GM18861 (cell line): ENCODE measurements at regions not wholly inside any gene's neighbourhood (a gene's known extent, or its start where the extent isn't known, plus 50 kb on each side); places are given as distances from the start of the nearest gene placed in this dataset.

Source experiments
- ATAC-seq: cut with Tn5 transposase; IDR thresholded peaks from one replicate; pipeline ENCODE4 v1.9.1; 2021; ENCODE audit not compliant: unreplicated experiment

- ATAC-seq = no peak
Observed at GRCh38 chr16:65213866-65214595, 92.2 kb upstream of the CDH11 start.

GRCh38 chr16:65212791-65213190 is 90.9 kb upstream of the CDH11 start:
- no peak for ATAC-seq

- no peak for ATAC-seq
Observed at GRCh38 chr16:65212240-65212639, 90.4 kb upstream of the CDH11 start.

GRCh38 chr16:65202461-65202860 is 80.6 kb upstream of the CDH11 start:
- no peak for ATAC-seq

GRCh38 chr16:65201511-65201910 is 79.6 kb upstream of the CDH11 start:
- no peak for ATAC-seq

GRCh38 chr16:65200857-65201256 is 79.0 kb upstream of the CDH11 start:
- no peak for ATAC-seq

GRCh38 chr16:65200156-65200773 is 78.4 kb upstream of the CDH11 start:
- no peak for ATAC-seq

GRCh38 chr16:65196420-65197075 is 74.7 kb upstream of the CDH11 start:
- ATAC-seq = no peak

GRCh38 chr16:65195998-65196397 is 74.1 kb upstream of the CDH11 start:
- no peak for ATAC-seq

- no peak for ATAC-seq
Observed at GRCh38 chr16:65185241-65185778, 63.4 kb upstream of the CDH11 start.

GRCh38 chr16:65181071-65181561 is 59.3 kb upstream of the CDH11 start:
- ATAC-seq = no peak

GRCh38 chr16:65178151-65178550 is 56.3 kb upstream of the CDH11 start:
- no peak for ATAC-seq

GRCh38 chr16:65176603-65177002 is 54.7 kb upstream of the CDH11 start:
- no peak for ATAC-seq

GRCh38 chr16:65172356-65172755 is 50.5 kb upstream of the CDH11 start:
- ATAC-seq = no peak
